H1 (cell line): ENCODE measurements at regions not wholly inside any gene's neighbourhood (a gene's known extent, or its start where the extent isn't known, plus 50 kb on each side); places are given as distances from the start of the nearest gene placed in this dataset.

Source experiments
- TF ChIP-seq, protein P1 (sequence below): fragments of 300-600 bp; sonication (generic); IDR thresholded peaks from 2 replicates; pipeline ENCODE4 v1.7.1; 2012; ENCODE audit warnings: low read length, moderate library complexity, mild to moderate bottlenecking, inconsistent platforms; ENCODE audit not compliant: insufficient replicate concordance

DNA sequence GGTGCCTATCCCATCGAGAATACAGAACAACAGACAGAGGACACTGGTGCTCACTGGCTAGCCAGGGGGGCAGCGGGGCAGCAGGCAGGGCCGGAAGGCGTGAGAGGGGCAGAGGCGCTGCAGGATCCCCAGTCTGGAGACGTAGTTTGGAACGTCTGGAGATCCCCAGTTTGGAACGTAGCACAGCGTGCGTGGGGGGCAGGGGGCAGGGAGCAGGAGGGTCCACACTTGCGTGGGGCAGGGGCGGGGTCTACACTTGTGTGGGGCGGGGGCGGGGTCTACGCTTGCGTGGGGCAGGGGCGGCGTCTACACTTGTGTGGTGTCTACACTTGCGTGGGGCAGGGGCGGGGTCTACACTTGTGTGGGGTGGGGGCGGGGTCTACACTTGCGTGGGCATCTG is 107.2 kb downstream of the DACT2 start (continued):
- TF ChIP-seq, protein P1, sequence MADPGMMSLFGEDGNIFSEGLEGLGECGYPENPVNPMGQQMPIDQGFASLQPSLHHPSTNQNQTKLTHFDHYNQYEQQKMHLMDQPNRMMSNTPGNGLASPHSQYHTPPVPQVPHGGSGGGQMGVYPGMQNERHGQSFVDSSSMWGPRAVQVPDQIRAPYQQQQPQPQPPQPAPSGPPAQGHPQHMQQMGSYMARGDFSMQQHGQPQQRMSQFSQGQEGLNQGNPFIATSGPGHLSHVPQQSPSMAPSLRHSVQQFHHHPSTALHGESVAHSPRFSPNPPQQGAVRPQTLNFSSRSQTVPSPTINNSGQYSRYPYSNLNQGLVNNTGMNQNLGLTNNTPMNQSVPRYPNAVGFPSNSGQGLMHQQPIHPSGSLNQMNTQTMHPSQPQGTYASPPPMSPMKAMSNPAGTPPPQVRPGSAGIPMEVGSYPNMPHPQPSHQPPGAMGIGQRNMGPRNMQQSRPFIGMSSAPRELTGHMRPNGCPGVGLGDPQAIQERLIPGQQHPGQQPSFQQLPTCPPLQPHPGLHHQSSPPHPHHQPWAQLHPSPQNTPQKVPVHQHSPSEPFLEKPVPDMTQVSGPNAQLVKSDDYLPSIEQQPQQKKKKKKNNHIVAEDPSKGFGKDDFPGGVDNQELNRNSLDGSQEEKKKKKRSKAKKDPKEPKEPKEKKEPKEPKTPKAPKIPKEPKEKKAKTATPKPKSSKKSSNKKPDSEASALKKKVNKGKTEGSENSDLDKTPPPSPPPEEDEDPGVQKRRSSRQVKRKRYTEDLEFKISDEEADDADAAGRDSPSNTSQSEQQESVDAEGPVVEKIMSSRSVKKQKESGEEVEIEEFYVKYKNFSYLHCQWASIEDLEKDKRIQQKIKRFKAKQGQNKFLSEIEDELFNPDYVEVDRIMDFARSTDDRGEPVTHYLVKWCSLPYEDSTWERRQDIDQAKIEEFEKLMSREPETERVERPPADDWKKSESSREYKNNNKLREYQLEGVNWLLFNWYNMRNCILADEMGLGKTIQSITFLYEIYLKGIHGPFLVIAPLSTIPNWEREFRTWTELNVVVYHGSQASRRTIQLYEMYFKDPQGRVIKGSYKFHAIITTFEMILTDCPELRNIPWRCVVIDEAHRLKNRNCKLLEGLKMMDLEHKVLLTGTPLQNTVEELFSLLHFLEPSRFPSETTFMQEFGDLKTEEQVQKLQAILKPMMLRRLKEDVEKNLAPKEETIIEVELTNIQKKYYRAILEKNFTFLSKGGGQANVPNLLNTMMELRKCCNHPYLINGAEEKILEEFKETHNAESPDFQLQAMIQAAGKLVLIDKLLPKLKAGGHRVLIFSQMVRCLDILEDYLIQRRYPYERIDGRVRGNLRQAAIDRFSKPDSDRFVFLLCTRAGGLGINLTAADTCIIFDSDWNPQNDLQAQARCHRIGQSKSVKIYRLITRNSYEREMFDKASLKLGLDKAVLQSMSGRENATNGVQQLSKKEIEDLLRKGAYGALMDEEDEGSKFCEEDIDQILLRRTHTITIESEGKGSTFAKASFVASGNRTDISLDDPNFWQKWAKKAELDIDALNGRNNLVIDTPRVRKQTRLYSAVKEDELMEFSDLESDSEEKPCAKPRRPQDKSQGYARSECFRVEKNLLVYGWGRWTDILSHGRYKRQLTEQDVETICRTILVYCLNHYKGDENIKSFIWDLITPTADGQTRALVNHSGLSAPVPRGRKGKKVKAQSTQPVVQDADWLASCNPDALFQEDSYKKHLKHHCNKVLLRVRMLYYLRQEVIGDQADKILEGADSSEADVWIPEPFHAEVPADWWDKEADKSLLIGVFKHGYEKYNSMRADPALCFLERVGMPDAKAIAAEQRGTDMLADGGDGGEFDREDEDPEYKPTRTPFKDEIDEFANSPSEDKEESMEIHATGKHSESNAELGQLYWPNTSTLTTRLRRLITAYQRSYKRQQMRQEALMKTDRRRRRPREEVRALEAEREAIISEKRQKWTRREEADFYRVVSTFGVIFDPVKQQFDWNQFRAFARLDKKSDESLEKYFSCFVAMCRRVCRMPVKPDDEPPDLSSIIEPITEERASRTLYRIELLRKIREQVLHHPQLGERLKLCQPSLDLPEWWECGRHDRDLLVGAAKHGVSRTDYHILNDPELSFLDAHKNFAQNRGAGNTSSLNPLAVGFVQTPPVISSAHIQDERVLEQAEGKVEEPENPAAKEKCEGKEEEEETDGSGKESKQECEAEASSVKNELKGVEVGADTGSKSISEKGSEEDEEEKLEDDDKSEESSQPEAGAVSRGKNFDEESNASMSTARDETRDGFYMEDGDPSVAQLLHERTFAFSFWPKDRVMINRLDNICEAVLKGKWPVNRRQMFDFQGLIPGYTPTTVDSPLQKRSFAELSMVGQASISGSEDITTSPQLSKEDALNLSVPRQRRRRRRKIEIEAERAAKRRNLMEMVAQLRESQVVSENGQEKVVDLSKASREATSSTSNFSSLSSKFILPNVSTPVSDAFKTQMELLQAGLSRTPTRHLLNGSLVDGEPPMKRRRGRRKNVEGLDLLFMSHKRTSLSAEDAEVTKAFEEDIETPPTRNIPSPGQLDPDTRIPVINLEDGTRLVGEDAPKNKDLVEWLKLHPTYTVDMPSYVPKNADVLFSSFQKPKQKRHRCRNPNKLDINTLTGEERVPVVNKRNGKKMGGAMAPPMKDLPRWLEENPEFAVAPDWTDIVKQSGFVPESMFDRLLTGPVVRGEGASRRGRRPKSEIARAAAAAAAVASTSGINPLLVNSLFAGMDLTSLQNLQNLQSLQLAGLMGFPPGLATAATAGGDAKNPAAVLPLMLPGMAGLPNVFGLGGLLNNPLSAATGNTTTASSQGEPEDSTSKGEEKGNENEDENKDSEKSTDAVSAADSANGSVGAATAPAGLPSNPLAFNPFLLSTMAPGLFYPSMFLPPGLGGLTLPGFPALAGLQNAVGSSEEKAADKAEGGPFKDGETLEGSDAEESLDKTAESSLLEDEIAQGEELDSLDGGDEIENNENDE, result no peak
